K562 (cell line): ENCODE measurements at regions not wholly inside any gene's neighbourhood (a gene's known extent, or its start where the extent isn't known, plus 50 kb on each side); places are given as distances from the start of the nearest gene placed in this dataset.

Experiments
- ATAC-seq: fragments of 200-7000 bp; cut with Tn5 transposase; 3 replicates; pipeline ENCODE4 v1.9.1; 2020; ENCODE audit warnings: moderate library complexity
- BruUV-seq: library from RNA; stranded (reverse); fragments of 400-500 nt; replicated peaks from 2 replicates; lab custom pipeline; 2021; lab: Mats Ljungman, UMichigan
- CTCF ChIA-PET: fragments of 300-600 bp; formaldehyde crosslinking; extraction: SDS; loops from one replicate; lab custom pipeline; 2021; ENCODE audit warnings: low intra/inter-chr PET ratio; lab: Yijun Ruan, JAX
- POLR2A ChIA-PET: fragments of 300-600, 350-650 bp; sonication (Branson Sonifier 250); formaldehyde crosslinking; extraction: SDS; loops from one replicate; lab custom pipeline; 2021; ENCODE audit warnings: antibody characterized with exemption, inconsistent platforms; lab: Yijun Ruan, JAX
- DNase-seq, 4 experiments: peaks; one replicate each; pipeline versions ENCODE4 v3.0.0 to v3.0.0-alpha.2; 2011 to 2018; ENCODE audit warnings: low spot score in 3 of 4, mixed read lengths in 3 of 4; ENCODE audit errors: extremely low read depth in 1 of 4
- FAIRE-seq: peaks from 2 replicates; lab custom pipeline; 2011; peaks lifted over from hg19 to GRCh38; lab: Jason Lieb, UNC
- H2AFZ ChIP-seq: 2 replicates; pipeline ENCODE4 v1.6.0; 2011; ENCODE audit warnings: low read depth, low read length, control low read depth, inconsistent platforms
- H3K27ac ChIP-seq: fragments of 200-600 bp; 3 replicates; pipeline ENCODE4 v1.8.0; 2011; ENCODE audit warnings: low read depth, mild to moderate bottlenecking, control low read depth, inconsistent platforms, low read length, moderate library complexity, mixed read lengths; ENCODE audit errors: extremely low read depth
- H3K27me3 ChIP-seq, 2 experiments: fragments of 300-600 bp in 1 of 2; 2 replicates in 1 of 2; 3 replicates in 1 of 2; pipeline versions ENCODE4 v1.6.0 to v1.8.0; 2011; ENCODE audit warnings: inconsistent platforms in 2 of 2, low read length in 2 of 2, mild to moderate bottlenecking in 1 of 2, mixed read lengths in 1 of 2, moderate library complexity in 1 of 2; ENCODE audit not compliant: control insufficient read depth in 2 of 2, insufficient read depth in 2 of 2
- H3K36me3 ChIP-seq: fragments of 300-600 bp; 3 replicates; pipeline ENCODE4 v1.8.0; 2011; ENCODE audit warnings: mild to moderate bottlenecking, low read length, inconsistent platforms; ENCODE audit not compliant: control insufficient read depth, insufficient read depth
- H3K4me1 ChIP-seq, 2 experiments: fragments of 200-600 bp in 1 of 2; replicated peaks in 1 of 2; 2 replicates in 1 of 2; 3 replicates in 1 of 2; pipeline versions ENCODE4 v1.5.1 to v1.8.0; 2011; ENCODE audit warnings: inconsistent platforms in 2 of 2, low read length in 2 of 2, mild to moderate bottlenecking in 1 of 2, mixed read lengths in 1 of 2, moderate library complexity in 1 of 2; ENCODE audit not compliant: control insufficient read depth in 2 of 2, insufficient read depth in 2 of 2
- H3K4me2 ChIP-seq: 2 replicates; pipeline ENCODE4 v1.6.1; 2011; ENCODE audit warnings: low read length, control low read depth, inconsistent platforms, mixed read lengths; ENCODE audit not compliant: insufficient read depth
- H3K4me3 ChIP-seq: fragments of 200-600 bp; sonication (generic), shearing (Covaris generic); 2 replicates; pipeline ENCODE4 v1.5.1; 2016; ENCODE audit warnings: control low read depth, inconsistent platforms
- H3K79me2 ChIP-seq: fragments of 200-600 bp; 3 replicates; pipeline ENCODE4 v1.8.0; 2011; ENCODE audit warnings: low read length, inconsistent platforms; ENCODE audit not compliant: control insufficient read depth, insufficient read depth
- H3K9ac ChIP-seq, 2 experiments: 2 replicates each; pipeline versions ENCODE4 v1.6.0 to v1.6.1; 2011; ENCODE audit warnings: low read depth in 2 of 2, low read length in 2 of 2, control low read depth in 1 of 2, inconsistent platforms in 1 of 2, mild to moderate bottlenecking in 1 of 2, mixed read lengths in 1 of 2; ENCODE audit not compliant: insufficient read depth in 1 of 2
- H3K9me1 ChIP-seq: one replicate; pipeline ENCODE4 v1.6.0; 2011; ENCODE audit warnings: inconsistent platforms, mild to moderate bottlenecking, low read length, moderate library complexity; ENCODE audit not compliant: control insufficient read depth, insufficient read depth
- H3K9me3 ChIP-seq: replicated peaks from 2 replicates; pipeline ENCODE4 v1.5.1; 2011; ENCODE audit warnings: low read depth, low read length, inconsistent platforms; ENCODE audit not compliant: control insufficient read depth, insufficient read depth
- H4K20me1 ChIP-seq: replicated peaks from 2 replicates; pipeline ENCODE4 v1.6.1; 2011; ENCODE audit warnings: low read length, inconsistent platforms, mixed read lengths; ENCODE audit not compliant: control insufficient read depth, insufficient read depth
- CEBPZ ChIP-seq: fragments of 150-350 bp; IDR thresholded peaks from 2 replicates; pipeline ENCODE4 v1.6.1; 2014; ENCODE audit warnings: low read depth, mild to moderate bottlenecking, low read length, borderline replicate concordance
- GTF2B ChIP-seq: IDR thresholded peaks from 2 replicates; pipeline ENCODE4 v1.6.1; 2011; ENCODE audit not compliant: insufficient read length; ENCODE audit errors: extremely low read depth
- MAX ChIP-seq: sonication (generic); formaldehyde crosslinking; IDR thresholded peaks from 2 replicates; pipeline ENCODE4 v1.9.0; 2022; ENCODE audit warnings: mild to moderate bottlenecking, missing genetic modification reagents
- SMAD2 ChIP-seq: fragments of 150-350 bp; IDR thresholded peaks from 2 replicates; pipeline ENCODE4 v1.6.1; 2014; ENCODE audit warnings: low read depth, mild to moderate bottlenecking, low read length
- SNRNP70 ChIP-seq: fragments of 200-400 bp; formaldehyde crosslinking; optimal IDR thresholded peaks from 2 replicates; pipeline ENCODE3; 2017; ENCODE audit warnings: low read depth, low read length
- ZNF184 ChIP-seq: sonication (generic); formaldehyde crosslinking; IDR thresholded peaks from 2 replicates; pipeline ENCODE4 v1.5.0; 2020; ENCODE audit warnings: missing genetic modification reagents
- WGBS: fragments of 100-300 bp; shearing (Covaris generic); methylation state at CpG from one replicate; pipeline ENCODE4 v1.1.6; 2016; ENCODE audit warnings: low coverage, mixed read lengths; ENCODE audit not compliant: insufficient coverage; ENCODE audit errors: missing lambda C conversion rate; 5-methylcytosine and 5-hydroxymethylcytosine counted together
- in situ Hi-C: fragments of 300-500 bp; cut with MboI; formaldehyde crosslinking; loops from 4 replicates; pipeline ENCODE4 v1.15.0; 2018; ENCODE audit warnings: inconsistent platforms, mixed read lengths
- intact Hi-C: fragments of 100-400 bp; cut with micrococcal nuclease; formaldehyde crosslinking; loops from 2 replicates; pipeline ENCODE4 v1.14.2; 2022

- TF ChIP-seq GTF2B = no peak
- no peak for TF ChIP-seq SMAD2
- TF ChIP-seq ZNF184 (CRISPR knock-in tag) = no peak
- no peak for TF ChIP-seq SNRNP70
- no peak for TF ChIP-seq CEBPZ
Measured at GRCh38 chr22:49494555-49494954, 333.1 kb downstream of the BRD1 start (continued).

- H3K27me3 ChIP-seq = no peaks in the 10 kb centered on the region
- in situ Hi-C loops = no loop called here
- intact Hi-C loops = no loop called here
- no peak for ATAC-seq
- CTCF ChIA-PET = no interaction called here
- peaks cover 3% of the 10 kb centered on the region for H3K9me1 ChIP-seq
- no peak for TF ChIP-seq MAX
- TF ChIP-seq, all 486 proteins: peak for 0
- H3K27ac ChIP-seq = no peak overlapping the region
- H4K20me1 ChIP-seq = no peaks in the 10 kb centered on the region
- H3K9me3 ChIP-seq = no peaks in the 10 kb centered on the region
- no TSS peak for BruUV-seq
- FAIRE-seq (no peak), DNase-seq (no peak)
- 90% methylated on average over 7 of the region's 12 CpGs for WGBS
- H3K79me2 ChIP-seq = peaks cover 5% of the 10 kb centered on the region; the same call in 1 of the 3 replicates
- no peaks in the 10 kb centered on the region for H3K36me3 ChIP-seq
- H2AFZ ChIP-seq = no peak overlapping the region
- H3K4me2 ChIP-seq = no peak overlapping the region
- H3K4me1 ChIP-seq = peaks cover 2 to 46% of the 10 kb centered on the region in 2 experiments; a peak in 4 of 5 replicates
- no peak overlapping the region for H3K4me3 ChIP-seq
- H3K9ac ChIP-seq = no peak overlapping the region
- POLR2A ChIA-PET = no interaction called here
Measured at GRCh38 chr22:49492741-49493251, 334.9 kb downstream of the BRD1 start.
